ENCODE measurements at regions not wholly inside any gene's neighbourhood (a gene's known extent, or its start where the extent isn't known, plus 50 kb on each side); places are given as distances from the start of the nearest gene placed in this dataset.

GRCh38 chr1:60727552-60727951, 354.8 kb upstream of the NFIA start:
- Mint-ChIP-seq H3K9me3 (peaks cover 0 to 5% (median 2%) of the 10 kb centered on the region in 7 donors), H3K27ac (no peak overlapping the region), H3K4me3 (no peak overlapping the region), H3K36me3 (no peaks in the 10 kb centered on the region), H3K4me1 (no peaks in the 10 kb centered on the region), H3K27me3 (ENCODE audit: low read depth in 3 of 3) (peaks cover 0 to 2% (median 0%) of the 10 kb centered on the region in 3 donors)
- Histone ChIP-seq H3K79me2 (ENCODE audit: insufficient read depth, low read length) (no peaks in the 10 kb centered on the region), H3K36me3 (replicated peaks in 1 of 2; ENCODE audit: control insufficient read depth in 1 of 2, insufficient read depth in 2 of 2, low read length in 2 of 2) (no peaks in the 10 kb centered on the region), H3K4me2 (replicated peaks; ENCODE audit: extremely low read depth, low read length, poor library complexity, severe bottlenecking) (no peak overlapping the region), H3K9ac (ENCODE audit: insufficient read depth, low read length, poor library complexity, severe bottlenecking) (no peak overlapping the region), H2AFZ (ENCODE audit: insufficient read depth, low read depth, low read length, poor library complexity, severe bottlenecking) (no peak overlapping the region), H3K9me3 (replicated peaks in 1 of 2; ENCODE audit: control insufficient read depth in 1 of 2, insufficient read depth in 1 of 2, low read length in 2 of 2) (peaks cover 0 to 2% of the 10 kb centered on the region in 2 donors), H4K20me1 (ENCODE audit: insufficient read depth, low read length) (no peaks in the 10 kb centered on the region), H3K27ac (ENCODE audit: low read depth in 1 of 2, low read length in 2 of 2) (no peak overlapping the region), H3K4me3 (replicated peaks in 1 of 3; ENCODE audit: low read depth in 2 of 3, low read length in 3 of 3) (no peak overlapping the region), H3K4me1 (ENCODE audit: control insufficient read depth in 1 of 2, insufficient read depth in 2 of 2, low read length in 2 of 2) (no peaks in the 10 kb centered on the region), H3K27me3 (ENCODE audit: control insufficient read depth in 2 of 2, insufficient read depth in 2 of 2, low read length in 2 of 2) (no peaks in the 10 kb centered on the region)
- intact Hi-C loops (cut with micrococcal nuclease), result no loop called here
- no peak for TF ChIP-seq CTCF (IDR thresholded peaks at IDR 0.05)
- no peak for DNase-seq
- no CpG with 5 or more reads among the region's 1 CpG for WGBS (ENCODE audit: insufficient coverage)

- Histone ChIP-seq H3K9me3 (replicated peaks in 1 of 2; ENCODE audit: control insufficient read depth in 1 of 2, insufficient read depth in 1 of 2, low read length in 2 of 2) (peaks cover 0 to 3% of the 10 kb centered on the region in 2 donors), H3K9ac (ENCODE audit: insufficient read depth, low read length, poor library complexity, severe bottlenecking) (no peak overlapping the region), H4K20me1 (ENCODE audit: insufficient read depth, low read length) (no peaks in the 10 kb centered on the region), H3K4me3 (replicated peaks in 1 of 3; ENCODE audit: low read depth in 2 of 3, low read length in 3 of 3) (no peak overlapping the region), H3K27me3 (ENCODE audit: control insufficient read depth in 2 of 2, insufficient read depth in 2 of 2, low read length in 2 of 2) (no peaks in the 10 kb centered on the region), H3K27ac (ENCODE audit: low read depth in 1 of 2, low read length in 2 of 2) (no peak overlapping the region), H3K36me3 (replicated peaks in 1 of 2; ENCODE audit: control insufficient read depth in 1 of 2, insufficient read depth in 2 of 2, low read length in 2 of 2) (no peaks in the 10 kb centered on the region), H3K4me1 (ENCODE audit: control insufficient read depth in 1 of 2, insufficient read depth in 2 of 2, low read length in 2 of 2) (no peaks in the 10 kb centered on the region), H3K79me2 (ENCODE audit: insufficient read depth, low read length) (no peaks in the 10 kb centered on the region), H2AFZ (ENCODE audit: insufficient read depth, low read depth, low read length, poor library complexity, severe bottlenecking) (no peak overlapping the region), H3K4me2 (replicated peaks; ENCODE audit: extremely low read depth, low read length, poor library complexity, severe bottlenecking) (no peak overlapping the region)
- peaks cover 0 to 5% (median 2%) of the 10 kb centered on the region in 7 donors for H3K9me3 Mint-ChIP-seq
- WGBS (ENCODE audit: insufficient coverage), result no CpG with 5 or more reads among the region's 3 CpGs
- no peak for DNase-seq
- H3K27ac Mint-ChIP-seq, result no peak overlapping the region
- H3K27me3 Mint-ChIP-seq (ENCODE audit: low read depth in 3 of 3), result no peaks in the 10 kb centered on the region
- no peak for TF ChIP-seq CTCF (IDR thresholded peaks at IDR 0.05)
- H3K4me1 Mint-ChIP-seq, result no peaks in the 10 kb centered on the region
- no peak overlapping the region for H3K4me3 Mint-ChIP-seq
- H3K36me3 Mint-ChIP-seq, result no peaks in the 10 kb centered on the region
- intact Hi-C loops (cut with micrococcal nuclease), result no loop called here
These were observed 365.9 kb upstream of the NFIA start for GRCh38 chr1:60716472-60716871.
